Psoas muscle (tissue), 7 donors: ENCODE measurements at regions not wholly inside any gene's neighbourhood (a gene's known extent, or its start where the extent isn't known, plus 50 kb on each side); places are given as distances from the start of the nearest gene placed in this dataset.

ENCODE experiments used
- ATAC-seq, 4 donors: fragments of 200-7000 bp; cut with Tn5 transposase; one replicate each; pipeline ENCODE4 v1.9.1; 2020; ENCODE audit warnings: moderate library complexity in 3 of 4, mild to moderate bottlenecking in 2 of 4
- DNase-seq, 2 donors: peaks; one replicate each; pipeline ENCODE4 v3.0.0-alpha.2; 2020
- H3K27ac ChIP-seq: fragments of 200-600 bp; one replicate; pipeline ENCODE4 v1.8.0; 2022
- H3K27me3 ChIP-seq, 3 donors: fragments of 200-600 bp in 1 of 3; one replicate each; pipeline versions ENCODE4 v1.6.1 to v1.8.0; 2013 to 2022; ENCODE audit warnings: low read length in 2 of 3, mild to moderate bottlenecking in 2 of 3, moderate library complexity in 1 of 3; ENCODE audit not compliant: insufficient read depth in 3 of 3
- H3K36me3 ChIP-seq, 2 donors: fragments of 200-600 bp in 1 of 2; one replicate each; pipeline versions ENCODE4 v1.6.1 to v1.8.0; 2013 to 2022; ENCODE audit warnings: low read depth in 1 of 2, mild to moderate bottlenecking in 1 of 2, moderate library complexity in 1 of 2; ENCODE audit not compliant: insufficient read depth in 1 of 2
- H3K4me1 ChIP-seq: fragments of 200-600 bp; one replicate; pipeline ENCODE4 v1.8.0; 2022
- H3K4me3 ChIP-seq: fragments of 200-600 bp; one replicate; pipeline ENCODE4 v1.8.0; 2022; ENCODE audit warnings: mild to moderate bottlenecking
- H3K9me3 ChIP-seq: fragments of 200-600 bp; one replicate; pipeline ENCODE4 v1.8.0; 2022
- WGBS, 3 donors: extraction: QIAGEN DNeasy Blood & Tissue Kit; methylation state at CpG; one replicate each; pipeline versions ENCODE4 v1.1.6 to v1.1.7; 2013; 5-methylcytosine and 5-hydroxymethylcytosine counted together
- intact Hi-C, 2 donors: fragments of 100-400 bp; cut with DNase I; formaldehyde crosslinking; loops; one replicate each; pipeline versions ENCODE4 v1.11.0 to v1.14.2; 2022
- TF ChIP-seq, protein P1 (sequence below): fragments of 200-600 bp; IDR thresholded peaks from one replicate; pipeline ENCODE4 v1.8.0; 2022; ENCODE audit warnings: antibody characterized with exemption
- donor health status: healthy with polysubstance abuse.
- donor health status: DM: no; HTN: no; CAD: no; lungs with moderate emphysema.
- donor health status: Bipolar disorder and iron deficiency.
- donor health status: healthy.
- donor health status: DM: yes; HTN: yes; CAD: no.
- donor health status: DM: no; HTN: no; CAD: no.
- donor health status: DM: yes; HTN: yes; CAD: no.

DNA sequence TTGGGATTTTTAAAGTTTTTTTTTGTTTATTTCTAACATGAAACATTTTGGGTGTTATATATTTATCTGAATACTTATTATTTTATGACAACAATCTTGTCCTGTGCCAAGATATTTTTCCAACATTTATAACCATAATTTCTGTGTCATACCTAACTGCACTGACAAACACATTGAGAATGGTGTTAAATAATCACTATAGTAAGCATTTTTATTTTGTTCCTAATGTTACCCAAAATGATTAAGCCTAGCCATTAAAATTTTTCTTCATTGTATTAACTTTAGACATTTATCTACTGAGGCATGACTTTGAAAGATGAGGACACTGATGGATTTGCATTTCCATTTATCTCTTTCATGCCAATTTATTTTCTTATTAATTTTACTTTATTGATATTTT is 91.6 kb upstream of the STK32A start:
- TF ChIP-seq, protein P1, sequence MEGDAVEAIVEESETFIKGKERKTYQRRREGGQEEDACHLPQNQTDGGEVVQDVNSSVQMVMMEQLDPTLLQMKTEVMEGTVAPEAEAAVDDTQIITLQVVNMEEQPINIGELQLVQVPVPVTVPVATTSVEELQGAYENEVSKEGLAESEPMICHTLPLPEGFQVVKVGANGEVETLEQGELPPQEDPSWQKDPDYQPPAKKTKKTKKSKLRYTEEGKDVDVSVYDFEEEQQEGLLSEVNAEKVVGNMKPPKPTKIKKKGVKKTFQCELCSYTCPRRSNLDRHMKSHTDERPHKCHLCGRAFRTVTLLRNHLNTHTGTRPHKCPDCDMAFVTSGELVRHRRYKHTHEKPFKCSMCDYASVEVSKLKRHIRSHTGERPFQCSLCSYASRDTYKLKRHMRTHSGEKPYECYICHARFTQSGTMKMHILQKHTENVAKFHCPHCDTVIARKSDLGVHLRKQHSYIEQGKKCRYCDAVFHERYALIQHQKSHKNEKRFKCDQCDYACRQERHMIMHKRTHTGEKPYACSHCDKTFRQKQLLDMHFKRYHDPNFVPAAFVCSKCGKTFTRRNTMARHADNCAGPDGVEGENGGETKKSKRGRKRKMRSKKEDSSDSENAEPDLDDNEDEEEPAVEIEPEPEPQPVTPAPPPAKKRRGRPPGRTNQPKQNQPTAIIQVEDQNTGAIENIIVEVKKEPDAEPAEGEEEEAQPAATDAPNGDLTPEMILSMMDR, result no peak
- DNase-seq, result no peak

DNA sequence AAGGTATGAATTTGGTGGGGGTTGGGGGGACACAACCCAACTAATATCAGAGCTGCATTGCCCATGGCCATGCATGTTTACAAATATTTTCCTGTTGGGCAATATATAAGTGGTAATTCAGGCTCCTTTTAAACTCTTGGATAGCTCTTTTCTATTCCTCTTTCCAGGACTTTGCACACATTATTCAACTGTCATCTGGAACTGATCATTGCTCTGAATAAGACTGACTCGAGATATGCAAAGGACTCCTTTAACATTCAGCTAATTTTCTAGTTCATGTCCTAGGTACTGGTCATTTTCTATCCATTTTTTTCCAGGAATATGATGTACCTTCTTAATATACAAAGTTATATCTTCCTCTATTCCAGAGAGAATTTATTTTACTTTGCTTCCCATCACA is 89.5 kb upstream of the STK32A start:
- Histone ChIP-seq H3K4me1 (no peaks in the 10 kb centered on the region), H3K4me3 (no peak overlapping the region), H3K27ac (no peak overlapping the region), H3K27me3 (peaks cover 0 to 2% (median 0%) of the 10 kb centered on the region in 3 donors), H3K36me3 (no peaks in the 10 kb centered on the region), H3K9me3 (no peaks in the 10 kb centered on the region)
- DNase-seq, result no peak
- WGBS, 3 donors, result 57 to 87% (median 62%) methylated on average over 1 of the region's 1 CpG
- intact Hi-C loops, result no loop called here
- TF ChIP-seq, protein P1, result no peak
- ATAC-seq, result no peak

More for the DNA sequence above, 91.6 kb upstream of the STK32A start:
- H3K36me3 ChIP-seq, result no peaks in the 10 kb centered on the region
- no peak overlapping the region for H3K4me3 ChIP-seq
- H3K4me1 ChIP-seq, result no peaks in the 10 kb centered on the region
- no peaks in the 10 kb centered on the region for H3K27me3 ChIP-seq
- no peak overlapping the region for H3K27ac ChIP-seq
- H3K9me3 ChIP-seq, result no peaks in the 10 kb centered on the region
- no peak for ATAC-seq
- intact Hi-C loops, result no loop called here

DNA sequence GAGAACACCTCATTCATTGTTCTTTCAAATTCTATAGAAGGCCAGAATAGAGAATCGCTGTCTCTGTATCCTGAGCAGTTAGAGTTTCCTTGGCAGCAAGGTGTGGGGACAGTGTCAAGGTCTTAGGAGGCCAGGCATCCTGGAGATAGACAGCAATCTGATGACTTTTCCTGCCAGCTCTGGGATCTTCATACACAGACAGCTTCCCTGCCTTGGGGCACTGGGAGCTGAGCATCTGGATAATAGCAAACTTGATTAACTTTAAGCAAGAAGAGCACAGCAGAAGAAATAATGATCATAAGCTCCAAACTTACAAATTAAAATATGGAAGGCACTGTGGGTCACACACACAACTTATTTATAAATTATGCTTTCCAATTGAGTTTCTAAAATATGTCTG is 86.1 kb upstream of the STK32A start:
- H3K27me3 ChIP-seq, result peaks cover 0 to 2% (median 0%) of the 10 kb centered on the region in 3 donors
- no peaks in the 10 kb centered on the region for H3K9me3 ChIP-seq
- TF ChIP-seq, protein P1, result no peak
- H3K27ac ChIP-seq, result no peak overlapping the region
- H3K4me3 ChIP-seq, result no peak overlapping the region
- DNase-seq, result no peak
- no peaks in the 10 kb centered on the region for H3K36me3 ChIP-seq
- intact Hi-C loops, result no loop called here
- ATAC-seq, result no peak
- H3K4me1 ChIP-seq, result no peaks in the 10 kb centered on the region
- 74 to 86% (median 84%) methylated on average over 1 of the region's 1 CpG for WGBS, 3 donors

DNA sequence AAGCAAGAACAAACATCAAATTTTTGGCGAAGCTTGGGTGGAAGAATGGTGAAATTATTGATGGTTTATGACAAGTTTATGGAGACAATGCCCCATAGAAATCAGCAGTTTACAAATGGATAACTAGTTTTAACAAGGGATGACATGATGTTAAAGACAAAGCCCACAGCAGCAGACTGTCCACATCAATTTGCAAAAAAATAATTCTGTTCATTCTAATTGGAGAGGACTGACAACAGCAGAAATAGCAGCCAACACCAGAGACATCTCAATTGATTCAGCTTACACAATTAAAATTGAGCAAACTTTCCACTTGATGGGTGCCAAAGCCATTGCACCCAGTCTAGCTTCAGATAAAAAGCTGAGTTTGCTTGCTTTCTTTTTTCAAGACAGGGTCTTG is 82.7 kb upstream of the STK32A start:
- no peak for DNase-seq
- TF ChIP-seq, protein P1, result no peak
- intact Hi-C loops, result no loop called here
- Histone ChIP-seq H3K4me3 (no peak overlapping the region), H3K27me3 (peaks cover 0 to 2% (median 0%) of the 10 kb centered on the region in 3 donors), H3K4me1 (no peaks in the 10 kb centered on the region), H3K9me3 (no peaks in the 10 kb centered on the region), H3K36me3 (no peaks in the 10 kb centered on the region), H3K27ac (no peak overlapping the region)
- WGBS, 3 donors, result 63 to 81% (median 75%) methylated on average over 1 of the region's 1 CpG
- no peak for ATAC-seq

DNA sequence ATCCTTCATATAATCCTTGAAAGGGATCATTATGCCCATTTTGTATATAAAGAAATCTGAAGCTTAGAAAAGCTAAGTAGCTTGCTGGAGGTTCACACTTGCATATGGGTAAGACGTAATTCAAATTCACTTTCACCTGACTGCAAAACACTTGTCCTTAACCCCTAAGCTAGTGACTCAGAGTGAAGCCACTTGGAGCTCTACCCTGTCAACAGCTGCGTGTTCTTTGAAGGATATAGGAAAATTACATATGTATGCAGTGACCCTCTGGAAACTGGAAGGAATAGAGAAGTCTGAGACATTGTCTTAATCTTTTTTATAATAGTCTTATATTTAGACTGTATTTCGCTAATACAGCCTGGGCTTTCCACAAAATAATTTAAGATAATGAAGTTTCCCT is 80.0 kb upstream of the STK32A start:
- H3K4me1 ChIP-seq, result no peaks in the 10 kb centered on the region
- ATAC-seq, result no peak
- TF ChIP-seq, protein P1, result no peak
- no peaks in the 10 kb centered on the region for H3K27me3 ChIP-seq
- intact Hi-C loops, result no loop called here
- H3K36me3 ChIP-seq, result no peaks in the 10 kb centered on the region
- no peak overlapping the region for H3K27ac ChIP-seq
- no peak overlapping the region for H3K4me3 ChIP-seq
- no peak for DNase-seq
- H3K9me3 ChIP-seq, result no peaks in the 10 kb centered on the region
- WGBS, 3 donors, result 72 to 75% (median 72%) methylated on average over 3 of the region's 3 CpGs
